ENCODE measurements at regions not wholly inside any gene's neighbourhood (a gene's known extent, or its start where the extent isn't known, plus 50 kb on each side); places are given as distances from the start of the nearest gene placed in this dataset.

DNA sequence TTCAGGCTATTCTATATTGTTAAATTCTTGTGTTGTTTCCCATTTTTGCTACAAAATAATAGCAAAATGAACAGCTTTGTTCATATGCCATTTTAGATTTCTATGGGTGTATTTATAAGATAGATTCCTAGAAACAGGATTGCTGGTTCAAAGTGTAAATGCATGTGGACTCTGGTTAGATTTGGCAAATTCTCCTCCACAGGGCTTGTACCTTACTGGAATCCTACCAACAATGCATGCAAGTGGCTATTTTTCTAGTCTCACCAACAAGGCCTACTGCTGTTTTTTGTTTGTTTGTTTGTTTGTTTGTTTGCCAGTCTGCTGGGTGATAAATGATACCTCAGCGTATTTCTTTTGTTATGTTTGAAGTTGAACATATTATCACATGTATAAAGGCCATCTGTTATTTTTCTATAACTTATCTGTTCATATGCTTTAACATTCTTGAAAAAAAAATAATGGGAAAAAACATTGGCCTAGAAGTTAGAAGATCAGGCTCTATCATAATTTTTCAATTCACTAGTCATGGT lies 87.1 kb upstream of the AHR start:
- H3K27ac ChIP-seq = no peak overlapping the region
- TF ChIP-seq, protein P1, sequence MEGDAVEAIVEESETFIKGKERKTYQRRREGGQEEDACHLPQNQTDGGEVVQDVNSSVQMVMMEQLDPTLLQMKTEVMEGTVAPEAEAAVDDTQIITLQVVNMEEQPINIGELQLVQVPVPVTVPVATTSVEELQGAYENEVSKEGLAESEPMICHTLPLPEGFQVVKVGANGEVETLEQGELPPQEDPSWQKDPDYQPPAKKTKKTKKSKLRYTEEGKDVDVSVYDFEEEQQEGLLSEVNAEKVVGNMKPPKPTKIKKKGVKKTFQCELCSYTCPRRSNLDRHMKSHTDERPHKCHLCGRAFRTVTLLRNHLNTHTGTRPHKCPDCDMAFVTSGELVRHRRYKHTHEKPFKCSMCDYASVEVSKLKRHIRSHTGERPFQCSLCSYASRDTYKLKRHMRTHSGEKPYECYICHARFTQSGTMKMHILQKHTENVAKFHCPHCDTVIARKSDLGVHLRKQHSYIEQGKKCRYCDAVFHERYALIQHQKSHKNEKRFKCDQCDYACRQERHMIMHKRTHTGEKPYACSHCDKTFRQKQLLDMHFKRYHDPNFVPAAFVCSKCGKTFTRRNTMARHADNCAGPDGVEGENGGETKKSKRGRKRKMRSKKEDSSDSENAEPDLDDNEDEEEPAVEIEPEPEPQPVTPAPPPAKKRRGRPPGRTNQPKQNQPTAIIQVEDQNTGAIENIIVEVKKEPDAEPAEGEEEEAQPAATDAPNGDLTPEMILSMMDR (conservative IDR thresholded peaks at IDR 0.05) = no peak

DNA sequence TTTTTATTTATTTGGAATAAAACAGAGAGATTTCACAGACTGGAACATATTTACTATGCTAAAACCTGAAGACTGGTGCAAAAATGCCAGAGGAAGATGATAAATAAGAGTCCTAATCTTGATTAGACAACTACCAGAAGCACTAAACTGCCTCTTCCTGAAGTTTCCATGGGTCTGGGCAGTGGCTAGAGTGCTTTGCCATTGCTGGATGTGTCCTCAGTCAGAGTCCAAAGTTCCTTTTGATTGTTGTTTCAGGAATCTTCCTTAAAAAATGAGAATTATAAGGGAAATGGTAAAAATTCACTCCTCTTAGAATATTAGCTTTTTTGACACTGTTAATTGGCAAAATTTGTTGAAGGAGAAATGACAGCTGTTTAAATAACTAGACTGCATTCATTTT lies 86.3 kb upstream of the AHR start:
- H3K27ac ChIP-seq = no peak overlapping the region
- TF ChIP-seq, protein P1 (conservative IDR thresholded peaks at IDR 0.05) = no peak

DNA sequence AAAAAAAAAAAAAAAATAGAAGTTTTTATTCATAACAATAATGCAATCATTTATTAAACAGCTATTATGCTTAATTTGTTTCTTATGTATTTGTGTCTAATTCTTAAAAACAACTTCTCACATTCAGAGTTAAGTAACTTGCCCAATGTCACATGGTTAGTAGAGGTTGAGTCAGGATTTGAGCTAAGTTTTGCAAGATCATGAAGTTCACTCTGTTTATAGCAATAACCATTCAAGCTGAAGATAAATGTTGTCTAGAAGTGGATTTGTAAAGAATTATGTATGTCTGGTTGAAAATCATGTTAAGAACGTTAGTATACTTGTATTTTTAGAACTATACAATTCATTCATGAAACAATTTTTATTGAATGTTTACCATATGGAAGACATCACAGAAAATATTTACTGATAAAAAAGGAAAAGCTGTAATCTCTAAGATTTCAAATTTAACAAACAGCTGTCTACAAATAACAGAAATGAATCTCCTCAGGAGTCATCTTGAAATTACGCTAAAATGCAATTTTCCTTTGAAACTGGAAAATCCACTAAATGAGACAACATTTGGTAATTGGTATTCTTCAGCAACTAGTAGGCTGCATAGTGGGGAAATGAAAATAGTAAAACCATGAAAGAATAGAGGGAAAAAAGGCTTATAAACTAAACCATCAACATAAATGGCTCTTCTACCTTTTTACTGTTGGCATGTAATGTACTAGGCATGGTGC lies 70.5 kb upstream of the AHR start:
- TF ChIP-seq, protein P1 (conservative IDR thresholded peaks at IDR 0.05) = no peak
- H3K27ac ChIP-seq = no peak overlapping the region

DNA sequence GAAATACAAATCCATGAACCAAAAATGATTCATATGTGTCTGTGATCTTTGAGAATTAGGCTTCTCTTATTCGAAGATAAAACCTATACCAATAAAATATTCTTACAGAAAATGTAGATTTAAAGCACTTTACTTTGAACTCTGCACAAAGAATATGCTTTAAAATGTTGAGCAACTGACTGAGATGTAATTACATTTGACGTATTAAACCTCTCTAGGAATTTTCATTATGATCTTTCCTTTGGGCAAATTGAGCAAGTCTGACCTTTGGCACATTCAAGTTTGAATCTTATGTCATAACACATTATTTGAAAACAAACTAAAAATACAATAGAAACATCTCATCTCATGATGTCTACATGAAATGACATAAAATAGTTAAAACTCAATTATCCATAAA lies 69.2 kb upstream of the AHR start:
- TF ChIP-seq, protein P1 (conservative IDR thresholded peaks at IDR 0.05) = no peak
- no peak overlapping the region for H3K27ac ChIP-seq

DNA sequence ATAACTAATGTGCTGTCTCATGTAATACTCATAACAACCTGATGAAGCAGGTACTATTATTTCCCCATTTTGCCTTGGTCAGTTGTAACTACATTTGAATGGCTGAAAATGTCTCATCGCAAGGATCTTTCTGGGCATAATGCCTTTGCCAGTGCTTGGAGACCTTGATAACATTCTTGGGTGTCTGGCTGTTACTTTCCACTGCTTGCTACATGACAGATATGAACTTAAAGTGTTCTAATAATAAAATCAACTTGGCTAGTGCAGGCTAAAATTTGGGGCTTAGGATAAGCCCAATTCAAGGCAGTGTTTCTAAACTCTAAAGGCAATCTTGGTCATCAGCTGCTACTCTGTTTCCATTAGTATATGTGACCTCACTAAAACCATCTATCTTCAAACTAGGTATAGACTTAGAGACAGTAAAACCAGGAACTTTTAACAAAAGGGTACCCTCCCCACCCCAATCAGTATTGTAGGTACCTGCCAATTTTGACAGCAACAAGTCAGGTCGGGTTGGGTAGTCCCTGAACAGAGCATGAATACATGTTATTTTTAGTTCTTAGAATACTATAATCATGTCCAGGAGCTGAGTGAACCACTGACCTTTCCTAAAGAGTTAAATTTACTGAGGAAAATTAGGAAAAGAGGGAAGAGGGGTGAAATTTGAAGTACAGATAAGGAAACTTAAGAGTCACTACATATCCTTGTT lies 68.2 kb upstream of the AHR start:
- H3K27ac ChIP-seq = no peak overlapping the region
- TF ChIP-seq, protein P1 (conservative IDR thresholded peaks at IDR 0.05) = no peak

DNA sequence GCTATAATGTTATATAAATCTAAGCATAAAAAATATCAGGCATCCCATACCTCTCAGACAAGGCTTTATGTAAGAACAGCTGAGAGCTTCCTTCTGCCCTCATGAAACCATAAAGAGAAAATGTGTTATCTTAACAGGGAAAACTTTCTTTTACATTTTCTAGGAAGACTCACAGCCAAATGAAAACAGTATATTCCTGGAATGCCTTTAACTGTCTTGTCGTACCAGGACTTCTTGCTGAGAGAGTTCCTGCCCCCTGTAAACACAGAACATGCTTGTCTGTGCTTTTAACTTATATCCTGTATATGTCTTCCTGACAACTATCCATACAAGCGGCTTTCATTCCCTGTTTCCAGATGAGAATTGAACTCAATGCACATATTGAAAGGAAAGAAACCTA lies 64.8 kb upstream of the AHR start:
- H3K27ac ChIP-seq = no peak overlapping the region
- TF ChIP-seq, protein P1 (conservative IDR thresholded peaks at IDR 0.05) = no peak

GRCh38 chr7:17234030-17234397 lies 64.4 kb upstream of the AHR start:
- TF ChIP-seq, protein P1 (conservative IDR thresholded peaks at IDR 0.05) = no peak
- H3K27ac ChIP-seq = no peak overlapping the region

All from VCaP (cell line).